Thoracic aorta (tissue), 2 donors: ENCODE measurements at regions not wholly inside any gene's neighbourhood (a gene's known extent, or its start where the extent isn't known, plus 50 kb on each side); places are given as distances from the start of the nearest gene placed in this dataset.

Source experiments
- ATAC-seq: fragments of 150-250 bp; one replicate; pipeline ENCODE4 v1.8.0; 2017; ENCODE audit warnings: low read depth; ENCODE audit not compliant: insufficient number of reproducible peaks, low FRiP score
- DNase-seq: peaks from one replicate; pipeline ENCODE4 v3.0.0-alpha.2; 2020; ENCODE audit warnings: low spot score
- H3K27ac ChIP-seq, 2 donors: fragments of 200-600 bp; sonication (generic); 1 replicate in 1 of 2; 2 replicates in 1 of 2; pipeline ENCODE4 v1.5.1; 2016; ENCODE audit warnings: mild to moderate bottlenecking in 2 of 2, moderate library complexity in 2 of 2
- H3K27me3 ChIP-seq: fragments of 200-600 bp; sonication (generic); replicated peaks from 2 replicates; pipeline ENCODE4 v1.6.0; 2016; ENCODE audit warnings: mild to moderate bottlenecking; ENCODE audit not compliant: insufficient read depth
- H3K36me3 ChIP-seq: fragments of 200-600 bp; sonication (generic); one replicate; pipeline ENCODE4 v1.5.1; 2016
- H3K4me1 ChIP-seq, 2 donors: fragments of 200-600 bp; sonication (generic); 1 replicate in 1 of 2; 2 replicates in 1 of 2; pipeline versions ENCODE4 v1.5.1 to v1.6.0; 2016; ENCODE audit warnings: low read depth in 2 of 2, mild to moderate bottlenecking in 1 of 2; ENCODE audit not compliant: control insufficient read depth in 1 of 2
- H3K4me3 ChIP-seq: fragments of 200-600 bp; sonication (generic); 2 replicates; pipeline ENCODE4 v1.5.1; 2016; ENCODE audit warnings: mild to moderate bottlenecking
- H3K9me3 ChIP-seq: fragments of 200-600 bp; sonication (generic); 2 replicates; pipeline ENCODE4 v1.5.1; 2016
- TF ChIP-seq, protein P1 (sequence below): fragments of 200-600 bp; sonication (generic); IDR thresholded peaks from one replicate; pipeline ENCODE4 v1.5.1; 2019; ENCODE audit warnings: antibody characterized with exemption

DNA sequence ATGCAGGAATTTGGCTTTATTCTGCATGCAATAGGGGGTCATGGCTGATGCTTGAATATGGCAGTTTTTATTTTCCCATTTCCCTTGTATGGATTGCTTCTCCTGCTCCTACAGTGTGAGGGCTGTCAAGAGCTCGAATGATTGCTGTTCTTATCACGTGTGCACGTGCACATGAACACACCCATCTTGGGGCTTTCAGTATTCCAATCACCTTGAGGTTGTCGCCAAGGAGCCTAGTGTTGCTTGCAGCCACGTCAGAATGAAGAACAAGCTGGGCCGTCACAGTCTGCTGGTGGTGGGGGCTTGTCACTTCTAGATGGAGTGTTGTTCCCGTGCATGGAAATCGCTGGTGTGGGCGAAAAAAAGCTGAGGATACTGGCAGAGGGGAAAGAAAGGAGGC, 219.4 kb upstream of the GLRA1 start:
- no peaks in the 10 kb centered on the region for H3K9me3 ChIP-seq
- H3K4me1 ChIP-seq: no peaks in the 10 kb centered on the region
- ATAC-seq (no peak), DNase-seq (no peak)
- H3K27ac ChIP-seq: no peak overlapping the region
- TF ChIP-seq, protein P1, sequence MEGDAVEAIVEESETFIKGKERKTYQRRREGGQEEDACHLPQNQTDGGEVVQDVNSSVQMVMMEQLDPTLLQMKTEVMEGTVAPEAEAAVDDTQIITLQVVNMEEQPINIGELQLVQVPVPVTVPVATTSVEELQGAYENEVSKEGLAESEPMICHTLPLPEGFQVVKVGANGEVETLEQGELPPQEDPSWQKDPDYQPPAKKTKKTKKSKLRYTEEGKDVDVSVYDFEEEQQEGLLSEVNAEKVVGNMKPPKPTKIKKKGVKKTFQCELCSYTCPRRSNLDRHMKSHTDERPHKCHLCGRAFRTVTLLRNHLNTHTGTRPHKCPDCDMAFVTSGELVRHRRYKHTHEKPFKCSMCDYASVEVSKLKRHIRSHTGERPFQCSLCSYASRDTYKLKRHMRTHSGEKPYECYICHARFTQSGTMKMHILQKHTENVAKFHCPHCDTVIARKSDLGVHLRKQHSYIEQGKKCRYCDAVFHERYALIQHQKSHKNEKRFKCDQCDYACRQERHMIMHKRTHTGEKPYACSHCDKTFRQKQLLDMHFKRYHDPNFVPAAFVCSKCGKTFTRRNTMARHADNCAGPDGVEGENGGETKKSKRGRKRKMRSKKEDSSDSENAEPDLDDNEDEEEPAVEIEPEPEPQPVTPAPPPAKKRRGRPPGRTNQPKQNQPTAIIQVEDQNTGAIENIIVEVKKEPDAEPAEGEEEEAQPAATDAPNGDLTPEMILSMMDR: no peak
- H3K36me3 ChIP-seq: no peaks in the 10 kb centered on the region
- H3K4me3 ChIP-seq: no peak overlapping the region
- no peaks in the 10 kb centered on the region for H3K27me3 ChIP-seq

DNA sequence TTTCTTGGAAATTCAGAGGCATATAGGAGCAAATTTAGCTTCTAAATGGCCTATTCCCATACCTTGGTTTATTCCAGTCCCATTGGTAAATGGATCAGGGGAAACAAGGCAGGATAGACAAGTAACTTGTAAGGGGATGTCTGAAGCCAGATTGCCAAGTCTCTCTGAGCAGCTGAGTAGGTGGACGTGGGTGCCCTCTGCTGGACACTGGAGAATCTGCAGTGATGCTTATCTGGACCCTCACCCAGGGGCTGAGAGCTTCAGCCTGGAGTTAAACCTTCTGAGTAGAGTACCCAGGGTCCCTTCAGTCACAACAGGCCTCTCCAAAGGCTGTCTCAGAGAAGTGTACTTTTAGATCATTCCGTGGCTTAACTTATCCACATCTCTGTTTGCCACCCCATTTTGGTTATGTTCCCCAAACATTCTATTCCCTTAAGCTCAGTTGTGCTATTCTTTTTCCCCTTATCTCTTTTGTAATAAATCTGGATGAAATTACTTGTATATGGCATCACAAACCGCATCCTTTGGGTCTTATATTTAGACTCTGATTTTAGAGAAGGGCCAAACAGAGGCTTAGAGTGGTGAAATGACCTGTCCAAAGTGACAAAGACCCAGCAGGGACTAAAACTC, 218.3 kb upstream of the GLRA1 start:
- H3K4me1 ChIP-seq: peaks cover 0 to 2% of the 10 kb centered on the region in 2 donors
- H3K9me3 ChIP-seq: no peaks in the 10 kb centered on the region
- no peaks in the 10 kb centered on the region for H3K27me3 ChIP-seq
- H3K4me3 ChIP-seq: no peak overlapping the region
- DNase-seq: no peak
- TF ChIP-seq, protein P1: peak; percentile 80
- no peak overlapping the region for H3K27ac ChIP-seq
- ATAC-seq: no peak
- no peaks in the 10 kb centered on the region for H3K36me3 ChIP-seq

DNA sequence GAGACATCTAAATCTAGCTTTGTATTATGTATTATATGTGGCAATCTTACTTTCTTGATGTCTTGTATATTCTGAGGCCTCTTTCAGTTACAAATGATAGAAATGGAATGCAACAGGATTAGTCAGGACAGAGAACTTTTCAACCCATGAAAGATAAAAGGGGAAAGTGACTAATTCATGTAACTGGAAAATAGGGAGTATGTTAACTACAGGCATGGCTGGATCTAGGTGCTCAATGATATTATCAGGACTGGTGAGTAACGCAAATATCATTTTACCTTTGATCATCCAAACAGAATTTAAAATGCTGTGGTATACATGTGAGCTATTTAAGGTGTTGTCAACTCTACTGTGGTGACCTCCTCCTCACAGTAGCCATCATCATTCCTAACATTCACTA, 215.7 kb upstream of the GLRA1 start:
- Histone ChIP-seq H3K27ac (no peak overlapping the region), H3K4me1 (peaks cover 0 to 5% of the 10 kb centered on the region in 2 donors), H3K27me3 (no peaks in the 10 kb centered on the region), H3K9me3 (no peaks in the 10 kb centered on the region), H3K36me3 (no peaks in the 10 kb centered on the region), H3K4me3 (no peak overlapping the region)
- DNase-seq: no peak
- TF ChIP-seq, protein P1: no peak
- ATAC-seq: no peak

DNA sequence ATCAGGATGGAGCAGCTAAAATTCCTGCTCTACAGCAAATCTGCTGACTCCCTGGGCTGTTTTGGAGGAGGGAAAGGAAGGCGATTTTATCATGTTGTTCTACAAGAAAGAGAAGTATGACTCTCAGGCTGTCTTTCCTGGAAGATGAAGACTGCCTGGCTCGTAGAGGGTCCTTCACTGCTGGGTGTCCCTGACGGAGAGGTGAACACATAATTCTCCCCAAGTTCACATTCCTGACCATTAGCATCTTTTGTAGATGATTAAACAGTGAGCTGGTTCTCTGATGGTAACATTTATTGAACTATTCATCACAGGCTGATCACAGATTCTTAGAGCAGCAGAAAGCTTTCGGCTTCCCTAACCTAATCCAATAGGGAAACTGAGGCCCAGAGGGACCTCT, 212.4 kb upstream of the GLRA1 start:
- TF ChIP-seq, protein P1: no peak
- no peak for ATAC-seq

DNA sequence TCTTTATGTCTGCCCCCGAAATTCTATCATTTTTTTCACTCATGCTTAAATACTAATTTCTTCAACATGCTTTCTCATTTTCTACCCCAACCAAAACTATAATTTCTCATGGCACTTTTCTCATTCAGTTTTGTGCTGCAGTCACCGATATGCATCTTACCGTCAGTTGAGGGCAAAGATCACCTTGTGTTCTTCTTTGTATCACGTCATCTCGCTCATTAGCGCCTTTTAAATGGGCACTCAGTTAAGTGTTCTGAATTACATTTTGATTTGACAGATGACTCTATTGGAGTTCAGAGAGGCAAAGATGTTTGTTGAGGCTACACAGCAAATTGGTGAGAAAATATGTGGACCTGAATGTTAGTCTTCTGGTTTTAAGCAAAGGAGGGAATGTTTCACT, 211.7 kb upstream of the GLRA1 start:
- ATAC-seq: no peak
- no peak overlapping the region for H3K4me3 ChIP-seq
- no peaks in the 10 kb centered on the region for H3K36me3 ChIP-seq
- TF ChIP-seq, protein P1: no peak
- H3K27ac ChIP-seq: no peak overlapping the region
- H3K27me3 ChIP-seq: no peaks in the 10 kb centered on the region
- peaks cover 0 to 5% of the 10 kb centered on the region in 2 donors for H3K4me1 ChIP-seq
- H3K9me3 ChIP-seq: no peaks in the 10 kb centered on the region
- no peak for DNase-seq

More for the DNA sequence above, 212.4 kb upstream of the GLRA1 start:
- DNase-seq: no peak
- Histone ChIP-seq H3K36me3 (no peaks in the 10 kb centered on the region), H3K27me3 (no peaks in the 10 kb centered on the region), H3K4me3 (no peak overlapping the region), H3K9me3 (no peaks in the 10 kb centered on the region), H3K4me1 (peaks cover 0 to 5% of the 10 kb centered on the region in 2 donors), H3K27ac (no peak overlapping the region)
